Activated naive CD8-positive, alpha-beta T cell treated with anti-CD3 and anti-CD28 coated beads, Interleukin-2, amount 50 U/mL, for 16 hours (primary cell): ENCODE measurements at regions not wholly inside any gene's neighbourhood (a gene's known extent, or its start where the extent isn't known, plus 50 kb on each side); places are given as distances from the start of the nearest gene placed in this dataset.
A peak's percentile ranks its signal among the peaks of the same experiment; 100 is the strongest.

Source experiments
- DNase-seq: peaks from one replicate; pipeline ENCODE4 v3.0.0-alpha.2; 2020; ENCODE audit warnings: low read depth, low spot score

DNA sequence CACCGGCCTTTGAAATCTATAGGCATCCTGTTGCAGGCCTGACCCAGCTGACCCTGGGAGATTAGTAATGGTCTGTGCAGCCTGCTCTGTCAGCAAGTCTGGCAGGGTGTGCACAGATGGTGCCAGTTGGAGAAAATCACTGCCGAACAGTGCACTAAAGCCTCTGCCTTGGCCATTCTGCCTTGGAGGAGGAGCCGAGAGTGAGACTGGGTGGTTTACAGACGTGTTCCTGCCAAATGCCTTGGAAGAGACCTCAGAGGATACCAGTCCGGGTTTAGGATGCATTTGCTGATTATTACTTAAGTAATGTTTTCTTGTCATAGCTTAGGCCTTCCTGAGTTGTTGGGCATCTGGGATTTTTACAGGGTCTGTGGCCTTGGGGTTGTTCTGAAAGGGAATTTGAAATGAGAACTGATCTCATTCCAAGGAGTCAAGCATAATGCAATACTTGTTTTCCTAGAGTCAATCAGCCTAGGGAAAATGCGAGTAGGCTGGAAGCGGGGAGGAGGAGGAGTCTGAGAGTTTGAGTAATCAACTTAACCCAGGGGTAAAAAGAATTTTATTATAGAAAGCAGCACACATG lies 292.1 kb downstream of the SOX4 start:
- no peak for DNase-seq

GRCh38 chr6:21886542-21887151 lies 293.1 kb downstream of the SOX4 start:
- no peak for DNase-seq

- no peak for DNase-seq
Observed at GRCh38 chr6:21887231-21888185, 294.0 kb downstream of the SOX4 start.

GRCh38 chr6:21891080-21891479 lies 297.5 kb downstream of the SOX4 start:
- no peak for DNase-seq

DNA sequence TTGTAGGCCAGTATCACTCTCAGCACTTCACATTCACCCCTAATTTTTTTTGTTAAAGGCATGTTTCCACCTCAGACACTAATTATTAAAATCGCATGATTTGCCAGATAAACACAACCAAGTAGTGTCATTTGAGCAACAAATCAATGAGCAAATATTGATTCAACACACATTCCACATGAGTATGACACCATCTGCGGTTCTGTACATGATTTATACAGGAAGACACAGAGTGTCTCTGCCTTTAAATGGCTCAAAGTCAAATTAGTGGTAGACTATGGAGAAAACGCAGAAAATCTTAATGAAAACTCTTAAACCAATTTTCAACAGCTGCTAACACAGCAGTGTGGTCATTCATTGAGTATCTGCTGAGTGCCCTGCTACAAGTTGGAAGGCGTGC lies 300.2 kb downstream of the SOX4 start:
- DNase-seq: no peak

DNA sequence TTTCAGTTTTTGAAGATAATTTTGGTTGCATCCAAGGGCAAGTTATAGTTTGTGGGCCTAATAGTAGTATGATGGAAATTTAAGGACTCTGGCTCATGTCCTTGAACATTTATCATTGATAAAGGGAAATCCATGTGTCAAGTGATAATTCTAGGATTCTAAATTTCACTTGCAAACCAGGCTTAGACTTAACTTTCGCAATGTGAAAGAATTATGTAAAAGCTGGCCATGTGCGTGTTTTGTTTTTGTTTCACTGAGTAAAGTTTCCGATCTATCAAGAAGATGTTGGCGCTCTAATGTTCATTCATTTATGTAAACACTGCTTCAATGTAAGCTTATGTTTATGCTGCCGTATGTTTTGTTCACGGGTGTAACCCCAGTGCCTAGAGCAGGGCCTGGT lies 302.0 kb downstream of the SOX4 start:
- no peak for DNase-seq

DNA sequence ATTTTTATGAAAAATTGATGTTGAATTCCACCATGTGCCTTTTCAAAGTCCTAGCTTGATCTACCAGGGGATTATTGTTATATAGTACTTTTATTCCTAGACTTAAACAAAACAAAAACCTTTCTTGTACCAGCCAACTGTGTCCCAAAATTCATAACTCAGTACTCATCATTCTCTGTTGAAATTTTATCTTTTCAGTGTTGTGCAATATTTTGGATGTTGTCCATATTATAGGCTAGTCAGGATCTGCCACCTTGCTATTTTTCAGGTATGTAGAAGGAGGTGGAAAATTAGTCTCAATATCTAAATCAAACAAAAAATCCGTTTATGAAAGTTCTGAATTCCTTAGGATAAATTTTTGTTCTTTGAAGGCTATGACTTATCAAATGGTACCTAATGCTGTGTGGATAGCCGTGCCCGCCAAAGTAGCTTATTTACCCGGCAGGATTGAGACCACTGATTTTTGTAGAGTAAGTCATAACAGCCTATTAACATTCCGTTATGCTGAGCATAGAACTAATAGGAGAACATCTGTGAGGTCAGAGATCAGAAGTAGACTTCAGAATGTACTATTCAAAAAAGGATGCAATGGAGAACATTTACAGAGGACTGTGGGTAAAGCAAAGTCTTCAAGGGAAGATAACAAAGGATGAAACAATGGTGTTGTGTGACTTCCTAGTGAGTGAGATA lies 304.7 kb downstream of the SOX4 start:
- no peak for DNase-seq

- no peak for DNase-seq
Observed at GRCh38 chr6:21899708-21900107, 306.2 kb downstream of the SOX4 start.

DNA sequence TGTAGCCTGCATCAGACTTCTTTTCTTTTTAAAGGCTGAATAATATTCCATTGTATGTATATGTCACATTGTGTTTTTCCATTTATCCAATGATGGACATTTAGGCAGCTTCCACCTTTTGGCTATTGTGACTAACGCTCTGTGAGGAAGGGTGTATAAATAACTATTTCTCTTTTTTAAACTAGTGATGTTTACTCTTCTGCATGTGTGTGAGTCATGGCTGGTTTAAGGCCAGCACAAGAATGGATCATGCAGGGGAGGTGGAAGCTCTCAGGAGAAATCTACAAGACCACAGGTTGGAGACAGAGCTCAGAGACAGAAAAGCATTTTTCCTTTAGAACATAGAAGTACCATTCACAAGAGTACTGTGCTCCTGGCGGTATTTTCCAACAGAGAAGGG lies 307.2 kb downstream of the SOX4 start:
- DNase-seq: no peak

DNA sequence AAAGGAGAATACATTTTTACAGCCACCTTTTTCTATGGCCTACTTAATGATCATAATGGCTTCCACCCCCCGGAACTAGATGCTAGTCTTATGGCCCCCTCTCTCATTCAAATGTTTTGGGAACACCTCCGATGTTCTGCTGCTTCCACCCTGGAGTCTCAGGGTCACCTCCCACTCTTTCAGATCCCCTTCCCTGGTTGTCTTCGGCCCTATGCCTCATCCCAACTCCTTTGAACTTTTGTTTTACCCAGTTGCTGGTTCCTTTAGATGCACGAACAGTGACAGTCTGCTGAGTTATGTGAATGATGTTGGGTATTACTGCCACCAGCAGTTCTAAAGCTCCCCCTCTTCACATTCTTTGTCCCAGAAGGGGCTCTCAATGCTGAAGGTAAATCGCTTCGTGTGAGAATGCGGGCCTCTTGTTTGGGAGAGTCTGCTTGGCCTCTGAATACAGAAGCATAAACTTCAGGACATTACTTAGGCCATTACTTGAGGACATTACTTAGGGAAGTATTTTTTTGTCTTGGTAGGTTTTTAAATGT lies 309.1 kb downstream of the SOX4 start:
- DNase-seq: no peak

- DNase-seq: no peak
Observed at GRCh38 chr6:21905531-21905930, 312.0 kb downstream of the SOX4 start.

- no peak for DNase-seq
Observed at GRCh38 chr6:21906826-21907225, 313.3 kb downstream of the SOX4 start.

DNA sequence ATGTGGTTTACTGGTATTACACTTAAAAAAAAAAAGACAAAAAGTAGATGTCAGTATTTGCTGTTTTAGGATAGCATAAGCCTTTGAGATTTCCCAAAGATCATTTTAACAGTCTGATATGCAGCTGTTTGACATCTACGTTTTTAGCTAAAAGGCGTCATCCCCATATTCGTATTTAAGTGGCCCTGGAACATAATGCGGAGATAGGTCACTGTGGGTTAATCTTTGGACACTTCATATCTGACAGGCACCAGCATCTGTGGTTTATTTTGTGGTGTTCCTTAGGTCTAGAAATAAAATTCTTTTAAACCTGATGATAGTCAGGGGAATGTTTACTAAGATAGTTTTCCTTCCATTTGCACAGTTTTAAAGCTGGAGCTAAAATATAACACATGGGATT lies 313.7 kb downstream of the SOX4 start:
- DNase-seq: no peak

DNA sequence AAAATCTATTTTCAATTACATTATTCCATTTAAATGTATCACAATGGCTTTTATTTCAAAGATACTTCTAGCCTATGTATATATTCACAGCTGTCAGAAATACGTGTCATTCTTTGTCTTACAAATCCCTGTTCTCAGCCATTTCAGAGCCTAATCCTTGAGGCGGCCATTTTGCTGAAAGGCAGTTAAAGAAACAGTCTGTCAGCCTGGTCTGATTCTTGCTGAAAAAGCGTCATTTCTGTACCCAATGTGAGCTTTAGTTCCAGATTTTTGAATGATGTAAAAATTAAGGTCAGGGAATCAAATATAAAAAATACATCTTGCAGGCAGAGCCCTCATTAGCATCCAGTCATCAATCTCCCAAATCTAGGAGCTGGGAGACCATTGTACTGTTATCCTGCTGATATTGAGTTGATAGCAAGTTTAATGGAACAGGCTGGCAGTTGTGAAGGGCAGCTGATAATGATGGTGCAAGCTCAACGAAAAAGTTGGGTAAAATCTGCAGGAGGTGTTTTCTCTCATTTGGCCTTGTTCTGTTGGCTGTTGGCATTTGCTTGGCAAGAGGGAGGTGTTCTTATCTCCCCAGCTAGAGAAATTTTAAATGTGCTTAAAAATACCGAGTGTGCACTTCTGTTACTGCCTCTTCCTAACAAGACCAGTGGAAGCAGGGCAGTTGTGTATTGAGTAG lies 314.8 kb downstream of the SOX4 start:
- DNase-seq: no peak

DNA sequence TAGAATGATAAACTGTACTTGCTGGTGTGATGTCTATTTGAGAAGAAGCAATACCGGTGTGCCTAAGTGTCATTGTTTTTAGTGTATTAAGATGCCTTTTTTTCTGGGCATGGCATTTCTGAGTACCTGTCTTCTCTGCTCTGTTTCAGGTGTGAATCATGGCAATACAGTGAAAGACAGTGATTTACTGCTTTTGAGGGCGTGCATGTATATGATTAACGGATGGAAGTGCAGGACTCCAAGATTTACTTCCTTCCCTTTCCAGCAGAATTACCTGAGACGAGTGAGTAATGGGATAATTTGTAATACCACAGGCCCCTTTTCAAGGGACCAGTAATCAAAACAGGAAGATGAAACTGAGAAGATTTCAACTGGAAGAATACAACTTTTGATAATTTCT lies 315.8 kb downstream of the SOX4 start:
- no peak for DNase-seq

DNA sequence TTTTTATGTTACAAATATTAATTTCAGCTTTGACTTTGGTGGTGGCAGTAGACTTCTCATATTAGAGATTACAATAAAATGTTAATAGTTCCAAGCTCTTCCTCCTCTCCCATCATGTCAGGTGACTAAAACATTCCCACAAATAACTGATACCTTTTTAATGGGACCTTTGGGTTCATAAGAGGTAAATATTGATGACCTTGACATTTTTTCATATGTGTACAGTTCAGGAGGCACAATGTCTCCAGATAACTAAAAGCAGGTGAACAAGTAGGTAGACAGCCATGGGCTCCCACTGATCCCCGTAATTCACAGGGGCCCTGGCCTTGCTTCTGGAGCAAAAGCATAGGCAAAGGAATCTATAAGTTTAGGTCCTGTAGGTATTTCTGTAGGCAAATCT lies 317.7 kb downstream of the SOX4 start:
- DNase-seq: no peak

DNA sequence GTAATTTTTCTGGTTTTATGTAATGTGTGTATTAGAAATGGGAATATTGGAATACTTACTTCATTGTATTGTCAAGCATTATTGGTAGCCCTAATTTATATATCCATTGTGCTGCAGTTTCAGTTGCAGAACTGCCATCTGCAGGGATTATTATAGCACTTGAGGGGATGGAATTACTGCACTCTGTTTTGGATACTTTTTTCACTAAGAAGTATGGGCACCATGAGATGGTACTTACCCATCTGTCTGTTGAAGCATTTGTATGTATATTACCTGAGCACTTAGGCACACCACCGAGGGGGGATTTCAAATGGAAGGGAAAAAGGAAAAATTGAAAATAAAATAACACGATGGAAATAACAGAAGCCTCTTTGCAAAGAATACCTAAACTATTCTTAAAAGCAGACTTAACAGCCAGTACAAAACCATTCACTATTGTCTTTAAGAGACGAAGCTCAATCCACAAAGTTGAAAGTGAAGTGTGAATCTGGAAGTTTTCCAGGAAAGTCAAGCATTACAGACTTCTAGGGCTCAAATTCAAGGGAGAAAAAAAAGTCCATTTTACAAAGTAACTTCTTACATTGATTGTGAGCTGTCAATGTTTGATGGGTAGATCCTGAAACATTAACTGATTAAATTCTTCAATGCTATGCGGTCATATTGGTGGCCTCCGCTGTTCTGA lies 318.7 kb downstream of the SOX4 start:
- DNase-seq: no peak

DNA sequence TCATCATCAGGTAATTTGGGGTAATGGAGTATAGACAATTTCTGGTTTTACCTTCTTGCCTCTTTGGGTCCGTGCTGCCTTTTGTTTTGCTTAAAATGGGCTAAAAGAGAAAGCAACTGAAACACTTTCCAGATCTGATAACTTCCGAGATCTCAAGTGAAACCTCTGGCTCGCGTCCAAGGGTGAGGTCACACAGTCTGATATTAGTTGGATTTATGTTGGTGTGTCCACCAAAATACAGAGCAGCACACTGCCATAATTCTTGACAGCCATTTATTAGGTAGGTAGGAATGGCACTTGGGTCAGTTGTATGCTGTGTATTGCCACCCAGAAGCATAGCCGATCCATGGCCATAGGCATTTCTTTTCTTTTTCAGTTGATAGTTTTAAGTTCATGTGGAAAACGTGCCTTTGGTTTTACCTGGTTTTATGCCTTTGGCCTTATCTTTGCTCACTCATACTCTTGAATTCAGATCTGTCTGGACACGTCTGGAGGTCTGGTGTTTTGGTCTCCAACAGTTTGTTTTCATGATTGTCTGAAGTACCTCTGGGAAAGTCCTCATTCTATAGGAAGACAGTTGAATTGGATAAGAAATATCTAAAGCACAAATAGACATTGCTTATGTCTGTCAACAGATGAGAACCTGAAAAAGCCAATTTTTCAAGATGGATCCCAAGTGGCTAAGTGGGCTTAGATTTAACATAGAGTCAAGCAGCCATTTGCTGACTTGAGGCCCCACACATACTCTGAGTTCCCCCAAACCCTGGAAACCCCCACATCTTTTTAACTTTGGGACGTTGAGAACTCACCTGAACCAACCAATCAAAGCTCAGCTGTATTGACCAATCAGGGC lies 320.8 kb downstream of the SOX4 start:
- DNase-seq: peak; percentile 14

DNA sequence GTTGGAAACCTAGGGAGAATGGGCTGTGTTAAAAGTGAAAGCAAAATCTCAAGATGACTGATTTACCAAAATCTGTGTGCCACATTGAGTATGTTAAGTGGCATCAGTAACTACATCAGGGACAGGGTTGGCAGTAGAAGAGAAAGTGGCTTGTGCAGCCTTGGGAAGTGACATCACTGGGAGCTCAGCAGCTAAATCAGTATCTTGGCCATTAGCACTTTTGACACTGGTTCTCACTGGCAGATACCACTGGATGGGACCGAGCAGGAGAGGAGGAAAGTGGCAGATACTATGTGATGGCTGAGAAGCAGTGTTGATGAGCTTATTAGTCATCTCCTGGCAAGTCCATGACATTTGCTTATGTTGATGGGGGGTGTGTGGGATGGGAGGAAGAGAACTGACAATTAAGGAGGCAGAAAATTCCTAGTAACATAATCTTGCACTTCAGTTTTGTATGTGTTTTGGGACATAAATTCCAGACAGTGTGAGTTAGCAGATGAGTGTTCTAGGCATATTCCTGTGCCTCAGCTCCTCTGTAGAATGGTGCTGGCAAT lies 322.2 kb downstream of the SOX4 start:
- no peak for DNase-seq

DNA sequence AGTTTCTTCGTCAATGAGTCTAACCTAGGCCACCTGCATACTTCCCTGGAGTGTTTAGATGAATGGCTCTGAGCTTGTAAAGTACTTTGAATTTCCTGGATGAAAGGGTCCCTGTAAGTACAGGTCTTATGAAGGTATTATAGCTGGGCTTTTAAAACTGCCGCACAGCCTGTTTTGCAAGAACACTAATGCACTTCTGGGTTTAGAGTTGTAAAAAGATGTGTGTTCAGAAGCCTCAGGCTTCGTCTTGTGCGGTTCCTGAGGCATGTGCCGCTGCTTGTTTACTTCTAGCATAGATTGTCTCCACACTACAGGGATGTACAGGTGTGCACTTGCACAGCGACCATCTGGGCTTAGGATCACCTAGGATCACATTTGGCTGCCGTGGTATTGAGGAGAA lies 324.5 kb downstream of the SOX4 start:
- DNase-seq: no peak
